ENCODE measurements at regions not wholly inside any gene's neighbourhood (a gene's known extent, or its start where the extent isn't known, plus 50 kb on each side); places are given as distances from the start of the nearest gene placed in this dataset.

DNA sequence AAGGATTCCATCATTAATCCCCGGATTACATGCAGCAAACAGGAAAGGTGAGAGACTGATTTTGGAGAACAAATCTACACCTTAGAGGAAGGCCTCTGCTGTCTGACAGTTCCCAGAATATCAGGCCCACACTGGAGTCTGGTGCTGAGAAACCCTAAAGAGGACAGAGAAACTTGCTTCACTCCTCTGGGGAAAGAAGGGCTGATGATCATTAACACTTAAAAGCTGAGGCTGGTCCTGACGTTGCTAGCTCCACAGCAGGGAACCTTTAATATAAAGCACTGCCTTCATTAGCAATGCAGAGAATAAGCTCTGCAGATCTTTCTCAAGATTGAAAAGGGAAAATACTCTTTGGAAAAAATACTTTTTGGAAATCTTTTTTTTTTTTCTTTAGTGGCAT is 1472.4 kb upstream of the GOT2 start:
- DNase-seq (ENCODE audit: low spot score) = no peak
- H3K27ac ChIP-seq (ENCODE audit: low read depth in 1 of 2, low read length in 2 of 2) = no peak overlapping the region
- H3K9ac ChIP-seq (ENCODE audit: low read depth in 1 of 2, low read length in 2 of 2) = no peak overlapping the region
- H3K4me1 ChIP-seq (ENCODE audit: control insufficient read depth in 4 of 4, insufficient read depth in 4 of 4, low read length in 3 of 4) = no peaks in the 10 kb centered on the region
- H3K9me3 ChIP-seq (ENCODE audit: control insufficient read depth in 4 of 4, low read length in 3 of 4) = no peaks in the 10 kb centered on the region
- H3K4me3 ChIP-seq (ENCODE audit: low read depth in 1 of 3, low read length in 3 of 3) = no peak overlapping the region
- 48% methylated on average over 2 of the region's 2 CpGs for WGBS
- TF ChIP-seq FOXA1 (IDR thresholded peaks at IDR 0.05) = no peak
- no peak for TF ChIP-seq NR2F2 (IDR thresholded peaks at IDR 0.05)
- TF ChIP-seq, protein P1, sequence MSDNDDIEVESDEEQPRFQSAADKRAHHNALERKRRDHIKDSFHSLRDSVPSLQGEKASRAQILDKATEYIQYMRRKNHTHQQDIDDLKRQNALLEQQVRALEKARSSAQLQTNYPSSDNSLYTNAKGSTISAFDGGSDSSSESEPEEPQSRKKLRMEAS (IDR thresholded peaks at IDR 0.05) = no peak
- no peak for TF ChIP-seq HNF4G (IDR thresholded peaks at IDR 0.05)
- no peak for TF ChIP-seq SP1 (IDR thresholded peaks at IDR 0.05)
- TF ChIP-seq, protein P2, sequence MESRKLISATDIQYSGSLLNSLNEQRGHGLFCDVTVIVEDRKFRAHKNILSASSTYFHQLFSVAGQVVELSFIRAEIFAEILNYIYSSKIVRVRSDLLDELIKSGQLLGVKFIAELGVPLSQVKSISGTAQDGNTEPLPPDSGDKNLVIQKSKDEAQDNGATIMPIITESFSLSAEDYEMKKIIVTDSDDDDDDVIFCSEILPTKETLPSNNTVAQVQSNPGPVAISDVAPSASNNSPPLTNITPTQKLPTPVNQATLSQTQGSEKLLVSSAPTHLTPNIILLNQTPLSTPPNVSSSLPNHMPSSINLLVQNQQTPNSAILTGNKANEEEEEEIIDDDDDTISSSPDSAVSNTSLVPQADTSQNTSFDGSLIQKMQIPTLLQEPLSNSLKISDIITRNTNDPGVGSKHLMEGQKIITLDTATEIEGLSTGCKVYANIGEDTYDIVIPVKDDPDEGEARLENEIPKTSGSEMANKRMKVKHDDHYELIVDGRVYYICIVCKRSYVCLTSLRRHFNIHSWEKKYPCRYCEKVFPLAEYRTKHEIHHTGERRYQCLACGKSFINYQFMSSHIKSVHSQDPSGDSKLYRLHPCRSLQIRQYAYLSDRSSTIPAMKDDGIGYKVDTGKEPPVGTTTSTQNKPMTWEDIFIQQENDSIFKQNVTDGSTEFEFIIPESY (IDR thresholded peaks at IDR 0.05) = no peak
- no peak for TF ChIP-seq RAD21 (IDR thresholded peaks at IDR 0.05)
- no peak for TF ChIP-seq GABPA (IDR thresholded peaks at IDR 0.05 in 1 of 2, conservative IDR thresholded peaks at IDR 0.05 in 1 of 2)
- TF ChIP-seq, protein P3, sequence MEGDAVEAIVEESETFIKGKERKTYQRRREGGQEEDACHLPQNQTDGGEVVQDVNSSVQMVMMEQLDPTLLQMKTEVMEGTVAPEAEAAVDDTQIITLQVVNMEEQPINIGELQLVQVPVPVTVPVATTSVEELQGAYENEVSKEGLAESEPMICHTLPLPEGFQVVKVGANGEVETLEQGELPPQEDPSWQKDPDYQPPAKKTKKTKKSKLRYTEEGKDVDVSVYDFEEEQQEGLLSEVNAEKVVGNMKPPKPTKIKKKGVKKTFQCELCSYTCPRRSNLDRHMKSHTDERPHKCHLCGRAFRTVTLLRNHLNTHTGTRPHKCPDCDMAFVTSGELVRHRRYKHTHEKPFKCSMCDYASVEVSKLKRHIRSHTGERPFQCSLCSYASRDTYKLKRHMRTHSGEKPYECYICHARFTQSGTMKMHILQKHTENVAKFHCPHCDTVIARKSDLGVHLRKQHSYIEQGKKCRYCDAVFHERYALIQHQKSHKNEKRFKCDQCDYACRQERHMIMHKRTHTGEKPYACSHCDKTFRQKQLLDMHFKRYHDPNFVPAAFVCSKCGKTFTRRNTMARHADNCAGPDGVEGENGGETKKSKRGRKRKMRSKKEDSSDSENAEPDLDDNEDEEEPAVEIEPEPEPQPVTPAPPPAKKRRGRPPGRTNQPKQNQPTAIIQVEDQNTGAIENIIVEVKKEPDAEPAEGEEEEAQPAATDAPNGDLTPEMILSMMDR (IDR thresholded peaks at IDR 0.05; ENCODE audit: low read depth, low read length, missing input control) = no peak
- no peaks in the 10 kb centered on the region for H3K27me3 ChIP-seq (ENCODE audit: control insufficient read depth in 4 of 4, insufficient read depth in 4 of 4, low read length in 3 of 4)
- no peaks in the 10 kb centered on the region for H3K36me3 ChIP-seq (ENCODE audit: control insufficient read depth in 4 of 4, insufficient read depth in 3 of 4, low read depth in 1 of 4, low read length in 3 of 4)

DNA sequence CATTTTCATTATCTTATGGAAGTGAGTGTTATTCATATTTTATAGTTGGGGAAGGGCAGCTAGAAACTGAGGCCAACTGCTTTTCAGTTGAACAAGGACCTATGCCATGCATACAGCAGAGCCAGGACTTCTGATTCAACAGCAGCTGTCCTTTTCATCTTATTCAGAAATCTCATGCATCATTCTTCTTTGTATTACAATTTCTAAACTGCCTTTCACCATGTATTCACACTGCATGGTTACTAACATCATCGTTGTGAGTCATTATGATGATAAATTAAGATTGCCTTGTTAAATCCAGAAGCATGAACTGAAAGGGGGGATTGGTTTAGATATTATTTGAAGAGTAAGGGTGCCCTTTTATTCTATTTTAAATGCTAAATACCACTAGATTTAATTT is 1470.1 kb upstream of the GOT2 start:
- peaks cover 0 to 3% (median 0%) of the 10 kb centered on the region in 4 donors for H3K27me3 ChIP-seq (ENCODE audit: control insufficient read depth in 4 of 4, insufficient read depth in 4 of 4, low read length in 3 of 4)
- no peak overlapping the region for H3K4me3 ChIP-seq (ENCODE audit: low read depth in 1 of 3, low read length in 3 of 3)
- H3K9me3 ChIP-seq (ENCODE audit: control insufficient read depth in 4 of 4, low read length in 3 of 4) = no peaks in the 10 kb centered on the region
- no peak overlapping the region for H3K9ac ChIP-seq (ENCODE audit: low read depth in 1 of 2, low read length in 2 of 2)
- no peak for TF ChIP-seq FOXA1 (IDR thresholded peaks at IDR 0.05)
- TF ChIP-seq TAF1 (conservative IDR thresholded peaks at IDR 0.05) = no peak
- TF ChIP-seq, protein P3 (IDR thresholded peaks at IDR 0.05; ENCODE audit: low read depth, low read length, missing input control) = no peak
- no peak for TF ChIP-seq NR2F2 (IDR thresholded peaks at IDR 0.05)
- TF ChIP-seq GABPA (IDR thresholded peaks at IDR 0.05 in 1 of 2, conservative IDR thresholded peaks at IDR 0.05 in 1 of 2) = no peak
- TF ChIP-seq, protein P4, sequence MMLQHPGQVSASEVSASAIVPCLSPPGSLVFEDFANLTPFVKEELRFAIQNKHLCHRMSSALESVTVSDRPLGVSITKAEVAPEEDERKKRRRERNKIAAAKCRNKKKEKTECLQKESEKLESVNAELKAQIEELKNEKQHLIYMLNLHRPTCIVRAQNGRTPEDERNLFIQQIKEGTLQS (IDR thresholded peaks at IDR 0.05) = no peak
- TF ChIP-seq RAD21 (IDR thresholded peaks at IDR 0.05) = no peak
- no peak for TF ChIP-seq SP1 (IDR thresholded peaks at IDR 0.05)
- TF ChIP-seq YY1 (IDR thresholded peaks at IDR 0.05) = no peak
- DNase-seq (ENCODE audit: low spot score) = no peak
- no peaks in the 10 kb centered on the region for H3K36me3 ChIP-seq (ENCODE audit: control insufficient read depth in 4 of 4, insufficient read depth in 3 of 4, low read depth in 1 of 4, low read length in 3 of 4)
- no peak overlapping the region for H3K27ac ChIP-seq (ENCODE audit: low read depth in 1 of 2, low read length in 2 of 2)
- 77% methylated on average over 1 of the region's 1 CpG for WGBS
- no peaks in the 10 kb centered on the region for H3K4me1 ChIP-seq (ENCODE audit: control insufficient read depth in 4 of 4, insufficient read depth in 4 of 4, low read length in 3 of 4)

Measured in liver (tissue), 8 donors.